ENCODE measurements at regions not wholly inside any gene's neighbourhood (a gene's known extent, or its start where the extent isn't known, plus 50 kb on each side); places are given as distances from the start of the nearest gene placed in this dataset.

DNA sequence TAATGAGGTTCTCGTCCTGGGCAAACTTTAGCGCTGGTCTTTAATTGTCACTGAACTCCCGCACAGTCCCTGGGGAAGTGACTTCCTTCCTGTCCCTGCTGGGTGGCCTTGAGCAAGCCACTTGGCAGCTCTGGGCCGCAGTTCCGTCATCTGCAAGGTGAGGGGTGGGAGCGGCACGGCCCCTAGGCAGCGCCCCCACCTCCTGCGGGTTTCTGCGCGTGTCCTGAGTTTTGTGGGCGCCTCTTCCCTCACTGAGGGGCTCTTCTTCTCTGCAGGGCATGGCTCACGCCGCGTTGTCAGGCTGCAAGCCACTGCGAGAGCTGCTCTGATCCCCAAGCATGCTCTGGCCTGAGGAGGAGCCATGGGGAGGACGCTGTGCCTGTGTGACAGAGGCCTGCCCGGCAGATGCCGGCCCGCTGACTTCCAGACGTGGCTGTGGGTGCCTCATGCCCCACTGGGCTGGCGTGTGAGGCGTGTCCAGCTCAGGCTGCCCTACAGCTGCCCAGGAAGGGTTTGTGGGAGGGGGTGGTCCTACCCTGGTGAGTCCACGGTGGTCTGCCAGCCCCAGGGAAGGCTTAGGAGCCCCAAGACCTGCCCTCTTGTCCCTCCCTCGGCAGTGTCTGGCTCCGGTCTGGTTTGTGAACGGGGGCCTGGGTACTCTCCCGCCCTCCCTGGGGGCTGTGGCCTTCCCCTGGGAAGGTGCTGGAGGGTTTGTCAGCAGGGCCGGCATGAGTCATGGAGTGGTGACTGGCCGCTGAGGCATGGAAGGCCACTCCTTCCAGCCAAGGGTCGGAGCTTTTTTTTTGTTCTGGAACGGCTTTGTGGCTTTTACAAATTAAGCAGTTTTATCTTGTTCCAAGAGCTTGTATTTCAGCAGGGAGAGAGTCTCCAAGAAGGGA is 182.0 kb downstream of the SEC14L1 start (continued):
- TF ChIP-seq GLIS1 (tag by site-specific recombination; IDR thresholded peaks at IDR 0.05) (peak; percentile 53), ZEB2 (tag by site-specific recombination; IDR thresholded peaks at IDR 0.05) (peak; percentile 59; the same call in 1 of the 2 replicates), PRDM2 (tag by site-specific recombination; IDR thresholded peaks at IDR 0.05; ENCODE audit: borderline replicate concordance) (no peak), PATZ1 (tag by site-specific recombination; IDR thresholded peaks at IDR 0.05) (peak; percentile 94), YY1 (tag by site-specific recombination; IDR thresholded peaks at IDR 0.05) (no peak), SP3 (tag by site-specific recombination; IDR thresholded peaks at IDR 0.05) (peak; percentile 46; the same call in 1 of the 2 replicates), ZNF140 (tag by site-specific recombination; IDR thresholded peaks at IDR 0.05) (no peak)

GRCh38 chr17:77323413-77324171 is 182.8 kb downstream of the SEC14L1 start:
- H3K36me3 ChIP-seq (ENCODE audit: control insufficient read depth in 2 of 2, insufficient read depth in 1 of 2, low read length in 2 of 2), result peaks cover 0 to 3% of the 10 kb centered on the region in 2 experiments; a peak in 1 of 3 replicates
- peak overlapping the region; percentile 54 for H3K27ac ChIP-seq (ENCODE audit: extremely low read depth, low read depth, low read length)
- H3K9me3 ChIP-seq (ENCODE audit: control insufficient read depth, insufficient read depth, low read depth, low read length), result no peaks in the 10 kb centered on the region
- POLR2A ChIA-PET, result interaction anchor here (0.6 to 1.4 kb wide), 6 partner anchors 9 to 141 kb away, joined by 3 to 5 read pairs (median 3); no protein-coding TSS in a partner anchor
- H3K4me1 ChIP-seq (ENCODE audit: control insufficient read depth, insufficient read depth, low read length), result peaks cover 6% of the 10 kb centered on the region; the same call in 1 of the 2 replicates
- peak; percentile 8; the same call in 1 of the 2 replicates for TF ChIP-seq ZNF600 (tag by site-specific recombination; IDR thresholded peaks at IDR 0.05)
- TF ChIP-seq ZNF366 (tag by site-specific recombination; conservative IDR thresholded peaks at IDR 0.05), result 0 out of 2 replicates have a peak, but pooled peaks have one; percentile 5
- no peak for TF ChIP-seq ZNF423 (tag by site-specific recombination; IDR thresholded peaks at IDR 0.05)
- CTCF ChIA-PET, result interaction anchor here (0.5 to 1.7 kb wide), 6 partner anchors 15 to 172 kb away, joined by 3 to 5 read pairs (median 4); no protein-coding TSS in a partner anchor
- no peak overlapping the region for H3K4me3 ChIP-seq (ENCODE audit: low read depth, low read length)

- no peak overlapping the region for H3K4me3 ChIP-seq (ENCODE audit: low read depth, low read length)
- CTCF ChIA-PET, result interaction anchor here (0.5 to 1.7 kb wide), 3 partner anchors 97 to 171 kb away, joined by 3 to 5 read pairs (median 4); no protein-coding TSS in a partner anchor
- H3K4me1 ChIP-seq (ENCODE audit: control insufficient read depth, insufficient read depth, low read length), result peaks cover 6% of the 10 kb centered on the region; the same call in 1 of the 2 replicates
- no peaks in the 10 kb centered on the region for H3K9me3 ChIP-seq (ENCODE audit: control insufficient read depth, insufficient read depth, low read depth, low read length)
- peaks cover 0 to 3% of the 10 kb centered on the region in 2 experiments; a peak in 1 of 3 replicates for H3K36me3 ChIP-seq (ENCODE audit: control insufficient read depth in 2 of 2, insufficient read depth in 1 of 2, low read length in 2 of 2)
- H3K27ac ChIP-seq (ENCODE audit: extremely low read depth, low read depth, low read length), result no peak overlapping the region
- POLR2A ChIA-PET, result no interaction called here
- TF ChIP-seq ZNF792 (tag by site-specific recombination; IDR thresholded peaks at IDR 0.05) (no peak), ZNF121 (tag by site-specific recombination; IDR thresholded peaks at IDR 0.05) (no peak), ZNF211 (tag by site-specific recombination; IDR thresholded peaks at IDR 0.05; ENCODE audit: low read depth) (no peak), ZNF394 (tag by site-specific recombination; IDR thresholded peaks at IDR 0.05; ENCODE audit: borderline replicate concordance) (no peak)
- TF ChIP-seq, protein P1, sequence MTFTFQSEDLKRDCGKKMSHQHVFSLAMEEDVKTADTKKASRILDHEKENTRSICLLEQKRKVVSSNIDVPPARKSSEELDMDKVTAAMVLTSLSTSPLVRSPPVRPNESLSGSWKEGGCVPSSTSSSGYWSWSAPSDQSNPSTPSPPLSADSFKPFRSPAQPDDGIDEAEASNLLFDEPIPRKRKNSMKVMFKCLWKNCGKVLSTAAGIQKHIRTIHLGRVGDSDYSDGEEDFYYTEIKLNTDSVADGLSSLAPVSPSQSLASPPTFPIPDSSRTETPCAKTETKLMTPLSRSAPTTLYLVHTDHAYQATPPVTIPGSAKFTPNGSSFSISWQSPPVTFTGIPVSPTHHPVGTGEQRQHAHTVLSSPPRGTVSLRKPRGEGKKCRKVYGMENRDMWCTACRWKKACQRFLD (tag by site-specific recombination; IDR thresholded peaks at IDR 0.05), result no peak
- TF ChIP-seq, protein P2, sequence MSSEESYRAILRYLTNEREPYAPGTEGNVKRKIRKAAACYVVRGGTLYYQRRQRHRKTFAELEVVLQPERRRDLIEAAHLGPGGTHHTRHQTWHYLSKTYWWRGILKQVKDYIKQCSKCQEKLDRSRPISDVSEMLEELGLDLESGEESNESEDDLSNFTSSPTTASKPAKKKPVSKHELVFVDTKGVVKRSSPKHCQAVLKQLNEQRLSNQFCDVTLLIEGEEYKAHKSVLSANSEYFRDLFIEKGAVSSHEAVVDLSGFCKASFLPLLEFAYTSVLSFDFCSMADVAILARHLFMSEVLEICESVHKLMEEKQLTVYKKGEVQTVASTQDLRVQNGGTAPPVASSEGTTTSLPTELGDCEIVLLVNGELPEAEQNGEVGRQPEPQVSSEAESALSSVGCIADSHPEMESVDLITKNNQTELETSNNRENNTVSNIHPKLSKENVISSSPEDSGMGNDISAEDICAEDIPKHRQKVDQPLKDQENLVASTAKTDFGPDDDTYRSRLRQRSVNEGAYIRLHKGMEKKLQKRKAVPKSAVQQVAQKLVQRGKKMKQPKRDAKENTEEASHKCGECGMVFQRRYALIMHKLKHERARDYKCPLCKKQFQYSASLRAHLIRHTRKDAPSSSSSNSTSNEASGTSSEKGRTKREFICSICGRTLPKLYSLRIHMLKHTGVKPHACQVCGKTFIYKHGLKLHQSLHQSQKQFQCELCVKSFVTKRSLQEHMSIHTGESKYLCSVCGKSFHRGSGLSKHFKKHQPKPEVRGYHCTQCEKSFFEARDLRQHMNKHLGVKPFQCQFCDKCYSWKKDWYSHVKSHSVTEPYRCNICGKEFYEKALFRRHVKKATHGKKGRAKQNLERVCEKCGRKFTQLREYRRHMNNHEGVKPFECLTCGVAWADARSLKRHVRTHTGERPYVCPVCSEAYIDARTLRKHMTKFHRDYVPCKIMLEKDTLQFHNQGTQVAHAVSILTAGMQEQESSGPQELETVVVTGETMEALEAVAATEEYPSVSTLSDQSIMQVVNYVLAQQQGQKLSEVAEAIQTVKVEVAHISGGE (tag by site-specific recombination; conservative IDR thresholded peaks at IDR 0.05; ENCODE audit: low read depth), result no peak
Measured at GRCh38 chr17:77324227-77324626, 183.5 kb downstream of the SEC14L1 start.
